ENCODE measurements at regions not wholly inside any gene's neighbourhood (a gene's known extent, or its start where the extent isn't known, plus 50 kb on each side); places are given as distances from the start of the nearest gene placed in this dataset.
"Not testable (repeated sequence)": the region's sequence is repeated elsewhere in the genome, so short reads cannot be mapped to it uniquely, and the experiment has no call there.

DNA sequence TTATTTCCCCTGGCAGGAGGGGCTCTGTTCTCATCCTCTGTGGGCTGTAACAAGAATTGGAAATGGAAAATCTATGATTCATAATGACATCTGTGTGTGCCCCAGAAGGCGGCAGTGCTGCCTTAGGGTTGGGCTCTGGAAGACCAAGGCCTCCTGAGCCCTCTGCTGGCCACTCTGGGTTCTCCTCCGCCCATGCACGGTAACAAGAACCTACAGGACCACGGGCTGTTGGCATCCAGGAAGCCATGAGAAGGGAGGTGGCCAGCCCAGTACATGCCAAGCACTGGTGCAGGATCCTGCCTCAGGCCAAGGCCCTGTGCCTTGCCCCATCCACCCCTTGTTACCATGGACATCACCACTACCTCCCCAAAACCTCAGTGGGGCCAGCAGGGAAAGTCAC lies 454.2 kb downstream of the TP53TG3F start:
- no CpG with 5 or more reads among the region's 4 CpGs for WGBS (ENCODE audit: insufficient coverage)
- H3K27me3 Mint-ChIP-seq; H3K36me3 Mint-ChIP-seq; H3K36me3 ChIP-seq (ENCODE audit: control insufficient read depth in 2 of 2, extremely low read depth in 1 of 2, insufficient read depth in 1 of 2, low read length in 1 of 2); H3K27me3 ChIP-seq (replicated peaks in 1 of 2; ENCODE audit: control insufficient read depth in 2 of 2, extremely low read depth in 1 of 2, insufficient read depth in 2 of 2, low read length in 1 of 2); H3K9me3 ChIP-seq; ATAC-seq (replicated peaks in 1 of 4); H3K4me3 Mint-ChIP-seq; H3K4me3 ChIP-seq (ENCODE audit: control insufficient read depth in 1 of 2, extremely low read depth in 1 of 2, low read length in 1 of 2); POLR2A ChIA-PET; DNase-seq; H3K4me1 ChIP-seq (ENCODE audit: control insufficient read depth in 1 of 2, extremely low read depth in 1 of 2, insufficient read depth in 2 of 2, low read length in 2 of 2); H3K4me1 Mint-ChIP-seq; H3K27ac ChIP-seq (ENCODE audit: low read length); H3K27ac Mint-ChIP-seq; H3K9me3 Mint-ChIP-seq; CTCF ChIA-PET: not testable (repeated sequence)

DNA sequence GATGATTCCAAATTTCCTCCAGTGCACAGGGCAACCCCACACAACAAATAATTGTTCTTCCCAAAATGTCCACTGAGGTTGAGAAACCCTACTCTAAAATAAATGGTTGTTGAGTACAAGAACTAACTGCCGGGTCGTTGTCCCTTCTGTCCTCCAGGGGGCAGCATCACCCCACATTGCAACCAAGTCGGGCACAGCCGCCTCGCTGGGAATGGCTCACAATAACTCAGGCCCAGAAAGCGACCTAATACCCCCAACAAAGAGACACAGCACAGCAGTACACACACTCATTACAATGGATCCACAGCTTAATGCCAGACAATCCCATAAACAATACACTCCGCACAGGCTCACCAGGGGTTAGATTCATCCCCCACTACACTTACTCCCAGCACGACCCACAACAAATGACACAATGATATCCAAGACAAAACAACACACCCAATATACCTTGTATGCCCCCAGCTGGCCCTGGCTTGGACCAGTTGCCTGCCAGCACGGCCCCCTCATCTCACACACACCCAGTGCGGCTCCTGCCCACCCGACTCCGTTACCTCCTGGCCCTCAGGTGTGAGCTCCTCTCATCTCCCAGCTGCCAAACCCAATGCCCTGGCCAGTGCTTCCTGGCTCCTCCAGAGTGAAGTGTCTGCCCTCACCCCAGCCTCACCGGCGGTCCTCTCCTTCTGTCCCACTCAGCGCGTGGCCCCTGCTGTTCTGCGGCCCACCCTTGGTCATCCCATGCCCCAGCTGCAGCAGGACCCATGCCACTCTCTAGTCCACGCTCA lies 461.5 kb downstream of the TP53TG3F start:
- H3K4me3 Mint-ChIP-seq; H3K36me3 ChIP-seq (ENCODE audit: control insufficient read depth in 2 of 2, extremely low read depth in 1 of 2, insufficient read depth in 1 of 2, low read length in 1 of 2); POLR2A ChIA-PET; H3K27me3 Mint-ChIP-seq; H3K27me3 ChIP-seq (replicated peaks in 1 of 2; ENCODE audit: control insufficient read depth in 2 of 2, extremely low read depth in 1 of 2, insufficient read depth in 2 of 2, low read length in 1 of 2); H3K27ac Mint-ChIP-seq; H3K4me3 ChIP-seq (ENCODE audit: control insufficient read depth in 1 of 2, extremely low read depth in 1 of 2, low read length in 1 of 2); H3K4me1 ChIP-seq (ENCODE audit: control insufficient read depth in 1 of 2, extremely low read depth in 1 of 2, insufficient read depth in 2 of 2, low read length in 2 of 2); H3K9me3 Mint-ChIP-seq; H3K4me1 Mint-ChIP-seq; DNase-seq; CTCF ChIA-PET; H3K27ac ChIP-seq (ENCODE audit: low read length); H3K9me3 ChIP-seq; H3K36me3 Mint-ChIP-seq: not testable (repeated sequence)
- WGBS (ENCODE audit: insufficient coverage) = no CpG with 5 or more reads among the region's 18 CpGs
- ATAC-seq (replicated peaks in 1 of 4) = peak in 3 of 4 experiments; percentile 47 to 54 (median 50)

DNA sequence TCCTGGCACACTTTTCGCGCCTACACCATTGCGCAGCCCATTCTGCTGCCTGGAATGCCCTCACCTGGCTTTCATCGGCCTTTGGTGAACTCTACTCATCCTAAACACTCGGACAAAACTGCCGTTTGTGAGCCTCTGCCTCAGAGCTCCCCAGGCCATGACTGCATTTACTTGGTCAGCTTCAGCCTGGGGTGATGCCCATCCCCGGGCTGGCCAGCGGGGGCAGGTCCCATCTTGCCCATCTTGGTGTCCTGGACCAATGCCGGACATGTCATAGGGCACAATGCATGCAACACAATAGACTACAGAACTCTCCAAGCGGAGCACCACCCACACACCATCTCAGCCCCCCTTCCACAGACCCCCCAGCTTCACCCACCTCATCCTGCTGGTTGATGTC lies 463.5 kb downstream of the TP53TG3F start:
- WGBS (ENCODE audit: insufficient coverage) = no CpG with 5 or more reads among the region's 10 CpGs
- ATAC-seq (replicated peaks in 1 of 4); H3K27me3 ChIP-seq (replicated peaks in 1 of 2; ENCODE audit: control insufficient read depth in 2 of 2, extremely low read depth in 1 of 2, insufficient read depth in 2 of 2, low read length in 1 of 2); H3K9me3 ChIP-seq; H3K27ac ChIP-seq (ENCODE audit: low read length); H3K27ac Mint-ChIP-seq; H3K36me3 Mint-ChIP-seq; H3K9me3 Mint-ChIP-seq; H3K4me1 ChIP-seq (ENCODE audit: control insufficient read depth in 1 of 2, extremely low read depth in 1 of 2, insufficient read depth in 2 of 2, low read length in 2 of 2); H3K27me3 Mint-ChIP-seq; H3K4me3 Mint-ChIP-seq; CTCF ChIA-PET; H3K36me3 ChIP-seq (ENCODE audit: control insufficient read depth in 2 of 2, extremely low read depth in 1 of 2, insufficient read depth in 1 of 2, low read length in 1 of 2); H3K4me3 ChIP-seq (ENCODE audit: control insufficient read depth in 1 of 2, extremely low read depth in 1 of 2, low read length in 1 of 2); DNase-seq; H3K4me1 Mint-ChIP-seq: not testable (repeated sequence)
- POLR2A ChIA-PET = interaction anchor here in 1 of 2 donors (0.5 kb wide), 1 partner anchor 21 kb away, joined by 3 read pairs; no protein-coding TSS in a partner anchor

DNA sequence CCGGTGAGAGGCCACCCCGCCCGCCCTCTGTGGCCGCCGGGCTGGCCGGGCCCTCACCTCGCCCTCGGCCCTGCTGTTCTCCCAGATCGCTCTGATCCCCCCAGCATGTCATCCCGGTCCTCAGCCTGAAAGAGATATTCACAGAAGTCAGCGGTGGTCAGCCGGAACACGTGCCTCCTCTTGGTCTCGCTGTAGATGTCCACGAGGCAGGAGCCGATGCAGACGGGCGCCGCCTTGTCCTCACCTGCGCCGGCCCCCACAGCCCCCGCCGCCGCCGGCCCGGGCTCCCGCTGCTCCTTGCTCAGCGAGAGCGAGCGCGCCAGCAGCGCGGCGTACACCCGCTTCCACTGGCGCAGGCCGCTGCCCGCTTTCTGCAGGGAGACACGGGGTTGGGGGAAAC lies 468.6 kb downstream of the TP53TG3F start:
- H3K27me3 Mint-ChIP-seq; H3K36me3 Mint-ChIP-seq; ATAC-seq (replicated peaks in 1 of 4); H3K9me3 ChIP-seq; H3K27ac Mint-ChIP-seq; H3K27me3 ChIP-seq (replicated peaks in 1 of 2; ENCODE audit: control insufficient read depth in 2 of 2, extremely low read depth in 1 of 2, insufficient read depth in 2 of 2, low read length in 1 of 2); H3K27ac ChIP-seq (ENCODE audit: low read length); CTCF ChIA-PET; H3K36me3 ChIP-seq (ENCODE audit: control insufficient read depth in 2 of 2, extremely low read depth in 1 of 2, insufficient read depth in 1 of 2, low read length in 1 of 2); POLR2A ChIA-PET; DNase-seq; H3K9me3 Mint-ChIP-seq; H3K4me1 Mint-ChIP-seq; H3K4me3 Mint-ChIP-seq; H3K4me3 ChIP-seq (ENCODE audit: control insufficient read depth in 1 of 2, extremely low read depth in 1 of 2, low read length in 1 of 2); H3K4me1 ChIP-seq (ENCODE audit: control insufficient read depth in 1 of 2, extremely low read depth in 1 of 2, insufficient read depth in 2 of 2, low read length in 2 of 2): not testable (repeated sequence)
- no CpG with 5 or more reads among the region's 39 CpGs for WGBS (ENCODE audit: insufficient coverage)

DNA sequence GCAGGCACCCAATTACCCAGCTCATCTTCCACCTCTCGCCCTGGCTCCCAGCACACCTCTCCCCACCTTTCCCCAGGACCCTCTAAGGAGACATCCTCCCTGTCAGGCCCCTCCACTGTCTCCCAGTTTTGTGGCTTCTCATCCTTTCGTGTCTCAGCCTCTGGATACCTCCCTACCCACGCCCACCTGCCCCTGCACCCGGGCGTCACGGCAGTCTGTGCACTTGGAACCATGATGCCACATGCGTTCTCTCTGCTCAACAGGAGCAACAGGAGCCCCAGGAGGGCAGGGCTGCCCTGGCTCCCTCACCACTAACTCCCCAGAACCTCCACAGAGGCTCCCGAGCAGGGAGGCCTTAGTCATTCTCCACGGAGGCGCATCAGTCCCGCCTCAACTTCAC lies 472.8 kb downstream of the TP53TG3F start:
- H3K4me1 Mint-ChIP-seq; H3K27ac ChIP-seq (ENCODE audit: low read length); H3K9me3 ChIP-seq; H3K27me3 ChIP-seq (replicated peaks in 1 of 2; ENCODE audit: control insufficient read depth in 2 of 2, extremely low read depth in 1 of 2, insufficient read depth in 2 of 2, low read length in 1 of 2); POLR2A ChIA-PET; H3K9me3 Mint-ChIP-seq; H3K27ac Mint-ChIP-seq; H3K27me3 Mint-ChIP-seq; DNase-seq; CTCF ChIA-PET; H3K4me3 ChIP-seq (ENCODE audit: control insufficient read depth in 1 of 2, extremely low read depth in 1 of 2, low read length in 1 of 2); H3K4me3 Mint-ChIP-seq; H3K4me1 ChIP-seq (ENCODE audit: control insufficient read depth in 1 of 2, extremely low read depth in 1 of 2, insufficient read depth in 2 of 2, low read length in 2 of 2); H3K36me3 ChIP-seq (ENCODE audit: control insufficient read depth in 2 of 2, extremely low read depth in 1 of 2, insufficient read depth in 1 of 2, low read length in 1 of 2); H3K36me3 Mint-ChIP-seq; ATAC-seq (replicated peaks in 1 of 4): not testable (repeated sequence)
- WGBS (ENCODE audit: insufficient coverage) = no CpG with 5 or more reads among the region's 11 CpGs

DNA sequence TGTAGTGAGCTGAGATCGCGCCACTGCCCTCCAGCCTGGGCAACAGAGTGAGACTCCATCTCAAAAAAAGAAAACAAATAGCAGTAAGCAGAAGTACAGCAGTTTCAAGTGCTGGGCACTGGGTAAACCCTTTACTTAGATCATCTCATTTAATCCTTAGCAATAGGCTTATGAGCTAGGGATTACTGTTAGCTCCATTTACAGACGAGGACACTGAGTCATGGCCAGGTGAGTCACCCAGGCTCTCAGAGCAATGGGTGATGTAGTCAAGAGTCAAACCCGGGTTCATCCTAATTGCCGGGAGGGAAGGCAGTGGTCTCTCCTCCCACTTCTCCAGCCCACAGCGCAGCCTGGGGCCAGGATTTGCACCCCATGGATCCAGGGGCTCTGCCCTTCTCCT lies 473.6 kb downstream of the TP53TG3F start:
- H3K4me1 ChIP-seq (ENCODE audit: control insufficient read depth in 1 of 2, extremely low read depth in 1 of 2, insufficient read depth in 2 of 2, low read length in 2 of 2); DNase-seq; H3K27ac Mint-ChIP-seq; H3K27ac ChIP-seq (ENCODE audit: low read length); POLR2A ChIA-PET; H3K4me3 ChIP-seq (ENCODE audit: control insufficient read depth in 1 of 2, extremely low read depth in 1 of 2, low read length in 1 of 2); CTCF ChIA-PET; H3K4me3 Mint-ChIP-seq; H3K9me3 Mint-ChIP-seq; H3K36me3 Mint-ChIP-seq; ATAC-seq (replicated peaks in 1 of 4); H3K9me3 ChIP-seq; H3K4me1 Mint-ChIP-seq; H3K27me3 ChIP-seq (replicated peaks in 1 of 2; ENCODE audit: control insufficient read depth in 2 of 2, extremely low read depth in 1 of 2, insufficient read depth in 2 of 2, low read length in 1 of 2); H3K27me3 Mint-ChIP-seq; H3K36me3 ChIP-seq (ENCODE audit: control insufficient read depth in 2 of 2, extremely low read depth in 1 of 2, insufficient read depth in 1 of 2, low read length in 1 of 2): not testable (repeated sequence)
- no CpG with 5 or more reads among the region's 6 CpGs for WGBS (ENCODE audit: insufficient coverage)

DNA sequence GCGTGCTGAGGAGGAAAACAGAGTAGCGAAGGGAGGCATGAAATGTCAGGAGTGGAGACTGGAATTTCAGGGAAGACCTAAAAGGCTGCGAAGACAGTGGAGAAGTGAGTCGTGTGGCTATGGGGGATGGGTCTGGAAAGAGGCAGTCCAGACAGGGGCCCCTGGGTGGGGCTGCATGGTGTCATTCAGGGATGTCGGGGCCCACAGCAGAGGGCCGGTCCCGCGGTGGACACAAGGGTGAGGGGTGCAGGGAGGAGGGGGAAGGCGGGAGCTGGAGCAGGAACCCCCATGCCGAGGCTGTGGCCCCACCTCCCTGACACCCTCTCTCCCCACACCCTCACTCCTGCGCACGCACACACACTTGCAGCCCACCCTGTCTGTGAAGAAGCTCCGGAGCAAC lies 476.4 kb downstream of the TP53TG3F start:
- H3K9me3 Mint-ChIP-seq; H3K9me3 ChIP-seq; CTCF ChIA-PET; DNase-seq; H3K4me3 Mint-ChIP-seq; H3K4me1 ChIP-seq (ENCODE audit: control insufficient read depth in 1 of 2, extremely low read depth in 1 of 2, insufficient read depth in 2 of 2, low read length in 2 of 2); H3K27ac Mint-ChIP-seq; H3K4me3 ChIP-seq (ENCODE audit: control insufficient read depth in 1 of 2, extremely low read depth in 1 of 2, low read length in 1 of 2); H3K4me1 Mint-ChIP-seq; POLR2A ChIA-PET; H3K27me3 Mint-ChIP-seq; H3K36me3 Mint-ChIP-seq; ATAC-seq (replicated peaks in 1 of 4); H3K27ac ChIP-seq (ENCODE audit: low read length); H3K27me3 ChIP-seq (replicated peaks in 1 of 2; ENCODE audit: control insufficient read depth in 2 of 2, extremely low read depth in 1 of 2, insufficient read depth in 2 of 2, low read length in 1 of 2); H3K36me3 ChIP-seq (ENCODE audit: control insufficient read depth in 2 of 2, extremely low read depth in 1 of 2, insufficient read depth in 1 of 2, low read length in 1 of 2): not testable (repeated sequence)
- 100% methylated on average over 2 of the region's 13 CpGs for WGBS (ENCODE audit: insufficient coverage)

Measured in T-cell (primary cell).